HEK293T (cell line): ENCODE measurements at regions not wholly inside any gene's neighbourhood (a gene's known extent, or its start where the extent isn't known, plus 50 kb on each side); places are given as distances from the start of the nearest gene placed in this dataset.

ENCODE experiments used
- SP1 ChIP-seq: fragments of 450-650 bp; IDR thresholded peaks from 2 replicates; pipeline ENCODE4 v1.6.1; 2017
- SUZ12 ChIP-seq: fragments of 450-650 bp; IDR thresholded peaks from 2 replicates; pipeline ENCODE4 v1.6.1; 2016; ENCODE audit warnings: mild to moderate bottlenecking
- ZNF384 ChIP-seq: fragments of 450-650 bp; IDR thresholded peaks from 2 replicates; pipeline ENCODE4 v1.6.1; 2016

GRCh38 chr20:24765316-24766142 lies 183.5 kb upstream of the CST7 start:
- no peak for TF ChIP-seq SUZ12
- no peak for TF ChIP-seq ZNF384
- no peak for TF ChIP-seq SP1
